Ovary (tissue), 7 donors: ENCODE measurements at regions not wholly inside any gene's neighbourhood (a gene's known extent, or its start where the extent isn't known, plus 50 kb on each side); places are given as distances from the start of the nearest gene placed in this dataset.

Experiments used
- DNase-seq, 5 donors: peaks; one replicate each; pipeline ENCODE4 v3.0.0-alpha.2; 2019 to 2020
- H3K27ac ChIP-seq, 2 donors: fragments of 200-600 bp; one replicate each; pipeline versions ENCODE4 v1.5.1 to v1.8.0; 2019 to 2022
- H3K27me3 ChIP-seq: fragments of 200-600 bp; one replicate; pipeline ENCODE4 v1.8.0; 2022
- H3K36me3 ChIP-seq: fragments of 200-600 bp; sonication (generic); one replicate; pipeline ENCODE4 v1.5.1; 2019
- H3K4me1 ChIP-seq: one replicate; pipeline ENCODE4 v1.8.1; 2013; ENCODE audit warnings: mild to moderate bottlenecking, moderate library complexity; ENCODE audit not compliant: insufficient read depth
- H3K4me3 ChIP-seq: fragments of 200-600 bp; sonication (generic); one replicate; pipeline ENCODE4 v1.5.1; 2017
- H3K9me3 ChIP-seq, 2 donors: fragments of 200-600 bp in 1 of 2; sonication (generic) in 1 of 2; one replicate each; pipeline versions ENCODE4 v1.5.1 to v1.8.1; 2013 to 2019; ENCODE audit warnings: mild to moderate bottlenecking in 1 of 2, moderate library complexity in 1 of 2
- EP300 ChIP-seq: sonication (generic); formaldehyde crosslinking; IDR thresholded peaks from one replicate; pipeline ENCODE4 v1.6.1; 2017; ENCODE audit warnings: antibody characterized with exemption
- POLR2A ChIP-seq: fragments of 450-650 bp; IDR thresholded peaks from one replicate; pipeline ENCODE4 v1.6.1; 2017; ENCODE audit warnings: antibody characterized with exemption, mild to moderate bottlenecking, moderate library complexity
- WGBS, 3 donors: extraction: QIAGEN DNeasy Blood & Tissue Kit in 1 of 3; methylation state at CpG; one replicate each; pipeline versions ENCODE4 v1.1.5 to v1.1.7; 2013 to 2017; 5-methylcytosine and 5-hydroxymethylcytosine counted together
- intact Hi-C, 4 donors: fragments of 100-400 bp; cut with DNase I; formaldehyde crosslinking; loops; one replicate each; pipeline versions ENCODE4 v1.11.0 to v1.15.1; 2022 to 2023
- TF ChIP-seq, protein P1 (sequence below), 3 donors: fragments of 450-650 bp in 2 of 3; fragments of 200-600 bp in 1 of 3; IDR thresholded peaks; one replicate each; pipeline versions ENCODE4 v1.5.1 to v1.8.0; 2016 to 2022; ENCODE audit warnings: antibody characterized with exemption in 3 of 3, mild to moderate bottlenecking in 1 of 3
- donor health status: DM: no; HTN: no; CAD: no; lungs with moderate emphysema.
- donor health status: DM: no; HTN: no; CAD: no.
- donor health status: Bipolar disorder and iron deficiency.
- donor health status: DM: no; HTN: no; CAD: no.
- donor health status: DM: yes; HTN: yes; CAD: no.

DNA sequence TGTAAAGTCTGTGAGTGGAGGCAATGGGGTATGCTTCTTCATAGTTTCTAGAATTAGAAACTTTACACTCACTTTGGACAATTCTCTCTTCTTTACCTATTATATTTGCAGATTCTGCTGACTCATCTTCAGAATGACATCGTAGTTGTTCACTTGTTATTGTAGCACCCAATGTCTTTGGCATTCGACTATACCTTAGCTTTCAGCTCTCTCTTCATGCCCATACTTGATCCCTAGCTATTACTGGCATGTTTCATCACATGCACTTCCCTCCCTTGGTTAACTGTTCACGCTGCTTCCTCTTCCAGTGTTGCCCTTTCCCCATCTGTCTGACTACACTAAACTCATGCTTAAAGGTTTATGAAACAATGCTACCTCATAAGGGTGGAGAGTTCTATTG lies 298.1 kb upstream of the TCF21 start:
- intact Hi-C loops: no loop called here
- Histone ChIP-seq H3K27ac (no peak overlapping the region), H3K36me3 (no peaks in the 10 kb centered on the region), H3K27me3 (no peaks in the 10 kb centered on the region), H3K4me3 (no peak overlapping the region), H3K4me1 (peaks cover 3% of the 10 kb centered on the region), H3K9me3 (no peaks in the 10 kb centered on the region)
- WGBS, 3 donors: 92 to 93% (median 93%) methylated on average over 3 of the region's 3 CpGs
- DNase-seq: no peak
- TF ChIP-seq POLR2A (no peak), EP300 (no peak)
- TF ChIP-seq, protein P1, sequence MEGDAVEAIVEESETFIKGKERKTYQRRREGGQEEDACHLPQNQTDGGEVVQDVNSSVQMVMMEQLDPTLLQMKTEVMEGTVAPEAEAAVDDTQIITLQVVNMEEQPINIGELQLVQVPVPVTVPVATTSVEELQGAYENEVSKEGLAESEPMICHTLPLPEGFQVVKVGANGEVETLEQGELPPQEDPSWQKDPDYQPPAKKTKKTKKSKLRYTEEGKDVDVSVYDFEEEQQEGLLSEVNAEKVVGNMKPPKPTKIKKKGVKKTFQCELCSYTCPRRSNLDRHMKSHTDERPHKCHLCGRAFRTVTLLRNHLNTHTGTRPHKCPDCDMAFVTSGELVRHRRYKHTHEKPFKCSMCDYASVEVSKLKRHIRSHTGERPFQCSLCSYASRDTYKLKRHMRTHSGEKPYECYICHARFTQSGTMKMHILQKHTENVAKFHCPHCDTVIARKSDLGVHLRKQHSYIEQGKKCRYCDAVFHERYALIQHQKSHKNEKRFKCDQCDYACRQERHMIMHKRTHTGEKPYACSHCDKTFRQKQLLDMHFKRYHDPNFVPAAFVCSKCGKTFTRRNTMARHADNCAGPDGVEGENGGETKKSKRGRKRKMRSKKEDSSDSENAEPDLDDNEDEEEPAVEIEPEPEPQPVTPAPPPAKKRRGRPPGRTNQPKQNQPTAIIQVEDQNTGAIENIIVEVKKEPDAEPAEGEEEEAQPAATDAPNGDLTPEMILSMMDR (IDR thresholded peaks at IDR 0.05): no peak

DNA sequence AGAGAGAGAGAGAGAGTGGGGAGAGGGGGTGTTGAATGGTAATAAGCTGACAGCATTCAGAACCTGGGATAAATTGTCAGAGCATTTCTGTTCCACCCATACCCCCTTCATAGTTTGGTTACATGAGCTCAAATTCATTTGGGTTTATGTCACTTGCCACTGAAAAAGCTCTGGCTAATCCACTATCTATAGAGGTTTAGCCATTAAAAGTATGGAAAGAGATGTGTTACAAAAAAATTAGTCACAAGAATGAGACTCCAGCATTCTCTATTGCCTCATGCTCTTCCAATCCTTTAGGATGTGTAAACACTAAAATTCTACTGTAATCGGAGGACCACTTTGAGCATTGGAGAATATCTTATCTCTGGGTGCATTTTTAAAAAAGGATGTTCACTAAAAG lies 297.6 kb upstream of the TCF21 start:
- no peaks in the 10 kb centered on the region for H3K9me3 ChIP-seq
- no peaks in the 10 kb centered on the region for H3K27me3 ChIP-seq
- no peaks in the 10 kb centered on the region for H3K36me3 ChIP-seq
- intact Hi-C loops: no loop called here
- no peak for DNase-seq
- H3K4me3 ChIP-seq: no peak overlapping the region
- H3K27ac ChIP-seq: no peak overlapping the region
- TF ChIP-seq EP300 (no peak), POLR2A (no peak)
- TF ChIP-seq, protein P1 (IDR thresholded peaks at IDR 0.05): no peak
- 50 to 68% (median 53%) methylated on average over 1 of the region's 1 CpG for WGBS, 3 donors
- H3K4me1 ChIP-seq: peaks cover 3% of the 10 kb centered on the region

DNA sequence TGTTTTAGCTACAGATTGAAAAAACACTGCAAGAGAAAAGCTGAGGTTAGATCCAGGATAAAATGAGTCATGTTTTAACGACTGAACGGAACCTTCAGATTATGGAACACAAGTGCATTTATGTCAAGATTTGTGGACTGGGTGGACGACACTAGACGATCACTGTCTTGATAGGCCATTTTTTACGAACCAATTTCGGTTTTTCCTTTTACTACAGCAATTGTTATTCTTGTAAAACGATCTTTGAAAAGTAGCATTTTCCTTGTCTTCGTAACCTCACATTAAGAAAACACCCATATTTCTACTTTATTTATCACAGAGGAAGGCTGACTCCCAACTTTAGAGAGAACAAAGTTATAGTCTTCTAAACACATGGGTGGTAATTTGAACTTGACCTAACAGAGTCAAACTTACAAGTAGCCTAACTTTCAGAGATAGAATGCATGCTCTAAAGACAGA lies 294.2 kb upstream of the TCF21 start:
- no peaks in the 10 kb centered on the region for H3K27me3 ChIP-seq
- intact Hi-C loops: no loop called here
- no peak for DNase-seq
- peak overlapping the region; percentile 2 for H3K4me3 ChIP-seq
- 7 to 9% (median 8%) methylated on average over 8 of the region's 8 CpGs for WGBS, 3 donors
- H3K36me3 ChIP-seq: no peaks in the 10 kb centered on the region
- H3K9me3 ChIP-seq: no peaks in the 10 kb centered on the region
- TF ChIP-seq POLR2A (no peak), EP300 (no peak)
- TF ChIP-seq, protein P1 (IDR thresholded peaks at IDR 0.05): no peak
- peaks cover 3% of the 10 kb centered on the region for H3K4me1 ChIP-seq
- H3K27ac ChIP-seq: peak overlapping the region in 1 of 2 donors; percentile 57

DNA sequence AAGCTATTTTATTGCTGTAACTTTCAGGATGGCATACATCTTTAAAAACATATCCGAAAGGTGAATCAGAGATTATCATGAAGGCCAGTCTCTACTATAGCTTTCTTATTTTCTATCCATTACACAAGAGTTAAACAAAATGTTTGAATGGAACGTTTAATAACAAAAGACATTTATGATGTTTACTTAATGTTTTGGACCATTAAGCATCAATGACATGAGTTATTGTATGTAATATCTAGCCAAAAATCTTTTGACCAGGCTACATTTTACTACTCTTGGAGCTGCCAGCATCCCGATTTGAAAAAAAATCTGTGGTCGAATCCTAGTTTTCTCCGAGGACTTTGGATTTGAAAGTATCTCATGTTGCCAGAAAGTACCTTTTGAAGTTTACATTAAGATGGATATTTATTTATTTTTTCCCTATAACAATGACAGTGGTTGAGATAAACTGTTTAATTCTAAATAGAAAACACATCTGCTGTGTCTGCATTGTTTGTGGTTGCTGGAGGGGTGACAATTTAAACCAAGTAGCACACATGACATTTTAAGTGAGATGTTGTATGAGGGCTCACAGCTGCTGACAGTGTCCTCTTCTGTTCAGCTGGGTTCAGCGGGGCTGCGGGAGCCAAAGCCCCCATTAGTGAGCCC lies 293.7 kb upstream of the TCF21 start:
- H3K27me3 ChIP-seq: no peaks in the 10 kb centered on the region
- no peak overlapping the region for H3K4me3 ChIP-seq
- peak overlapping the region in 1 of 2 donors; percentile 57 for H3K27ac ChIP-seq
- intact Hi-C loops: no loop called here
- WGBS, 3 donors: 22 to 27% (median 27%) methylated on average over 7 of the region's 7 CpGs
- no peaks in the 10 kb centered on the region for H3K36me3 ChIP-seq
- DNase-seq: no peak
- TF ChIP-seq POLR2A (no peak), EP300 (no peak)
- TF ChIP-seq, protein P1 (IDR thresholded peaks at IDR 0.05): no peak
- H3K9me3 ChIP-seq: no peaks in the 10 kb centered on the region
- peaks cover 3% of the 10 kb centered on the region for H3K4me1 ChIP-seq
